ENCODE measurements at regions not wholly inside any gene's neighbourhood (a gene's known extent, or its start where the extent isn't known, plus 50 kb on each side); places are given as distances from the start of the nearest gene placed in this dataset.

DNA sequence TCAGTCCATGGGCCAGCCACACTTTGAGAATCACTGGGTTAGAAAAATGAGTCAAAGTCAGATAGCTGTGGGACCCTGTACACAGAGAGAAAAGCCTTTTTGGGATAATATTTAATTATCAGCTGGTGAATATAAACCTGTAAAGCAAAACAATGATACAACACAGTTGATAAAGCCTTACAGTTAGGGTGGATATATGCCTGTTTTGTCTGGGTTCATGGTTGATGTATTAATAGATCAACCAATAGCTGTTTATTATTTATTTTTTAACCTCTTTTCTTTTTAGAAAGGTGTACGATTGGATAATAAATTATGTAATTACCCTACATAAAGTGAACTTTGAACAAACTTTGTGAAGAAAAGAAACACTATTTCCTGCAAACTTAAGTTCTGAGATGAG lies 145.6 kb downstream of the TDRD15 start:
- TF ChIP-seq TAF1 (IDR thresholded peaks at IDR 0.05; ENCODE audit: borderline replicate concordance, insufficient read depth, low read length) (no peak), POLR2AphosphoS5 (IDR thresholded peaks at IDR 0.05; ENCODE audit: low read depth, low read length) (no peak), FOXP2 (optimal IDR thresholded peaks at IDR 0.05; ENCODE audit: borderline replicate concordance, extremely low read depth, extremely low read length, insufficient read depth) (no peak), SIN3A (IDR thresholded peaks at IDR 0.05; ENCODE audit: borderline replicate concordance, insufficient read depth, low read length) (no peak)
- TF ChIP-seq, protein P1, sequence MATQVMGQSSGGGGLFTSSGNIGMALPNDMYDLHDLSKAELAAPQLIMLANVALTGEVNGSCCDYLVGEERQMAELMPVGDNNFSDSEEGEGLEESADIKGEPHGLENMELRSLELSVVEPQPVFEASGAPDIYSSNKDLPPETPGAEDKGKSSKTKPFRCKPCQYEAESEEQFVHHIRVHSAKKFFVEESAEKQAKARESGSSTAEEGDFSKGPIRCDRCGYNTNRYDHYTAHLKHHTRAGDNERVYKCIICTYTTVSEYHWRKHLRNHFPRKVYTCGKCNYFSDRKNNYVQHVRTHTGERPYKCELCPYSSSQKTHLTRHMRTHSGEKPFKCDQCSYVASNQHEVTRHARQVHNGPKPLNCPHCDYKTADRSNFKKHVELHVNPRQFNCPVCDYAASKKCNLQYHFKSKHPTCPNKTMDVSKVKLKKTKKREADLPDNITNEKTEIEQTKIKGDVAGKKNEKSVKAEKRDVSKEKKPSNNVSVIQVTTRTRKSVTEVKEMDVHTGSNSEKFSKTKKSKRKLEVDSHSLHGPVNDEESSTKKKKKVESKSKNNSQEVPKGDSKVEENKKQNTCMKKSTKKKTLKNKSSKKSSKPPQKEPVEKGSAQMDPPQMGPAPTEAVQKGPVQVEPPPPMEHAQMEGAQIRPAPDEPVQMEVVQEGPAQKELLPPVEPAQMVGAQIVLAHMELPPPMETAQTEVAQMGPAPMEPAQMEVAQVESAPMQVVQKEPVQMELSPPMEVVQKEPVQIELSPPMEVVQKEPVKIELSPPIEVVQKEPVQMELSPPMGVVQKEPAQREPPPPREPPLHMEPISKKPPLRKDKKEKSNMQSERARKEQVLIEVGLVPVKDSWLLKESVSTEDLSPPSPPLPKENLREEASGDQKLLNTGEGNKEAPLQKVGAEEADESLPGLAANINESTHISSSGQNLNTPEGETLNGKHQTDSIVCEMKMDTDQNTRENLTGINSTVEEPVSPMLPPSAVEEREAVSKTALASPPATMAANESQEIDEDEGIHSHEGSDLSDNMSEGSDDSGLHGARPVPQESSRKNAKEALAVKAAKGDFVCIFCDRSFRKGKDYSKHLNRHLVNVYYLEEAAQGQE (IDR thresholded peaks at IDR 0.05; ENCODE audit: insufficient read depth in 1 of 2, low read depth in 2 of 2, low read length in 2 of 2), result no peak

DNA sequence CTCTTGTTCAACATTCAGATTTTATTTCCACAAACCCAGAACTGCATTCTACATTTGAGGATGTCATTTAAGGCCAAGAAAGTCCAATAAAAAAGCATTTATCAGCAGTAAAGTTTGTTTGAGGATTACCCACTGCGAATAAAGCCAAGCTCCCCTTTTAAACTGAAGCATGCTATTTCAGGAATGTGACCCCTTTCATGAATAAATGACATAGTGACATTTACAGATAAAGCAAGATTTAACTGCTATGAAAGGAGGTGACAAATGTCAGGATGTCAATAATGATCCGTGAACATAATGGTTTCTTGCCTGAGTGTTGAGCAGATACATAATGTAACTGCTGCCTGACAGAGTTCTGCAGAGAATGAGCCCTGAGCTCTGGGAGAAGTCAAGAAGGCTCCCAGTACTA lies 146.3 kb downstream of the TDRD15 start:
- TF ChIP-seq, protein P1 (IDR thresholded peaks at IDR 0.05; ENCODE audit: insufficient read depth in 1 of 2, low read depth in 2 of 2, low read length in 2 of 2), result no peak
- TF ChIP-seq FOXP2 (optimal IDR thresholded peaks at IDR 0.05; ENCODE audit: borderline replicate concordance, extremely low read depth, extremely low read length, insufficient read depth), result no peak
- TF ChIP-seq SIN3A (IDR thresholded peaks at IDR 0.05; ENCODE audit: borderline replicate concordance, insufficient read depth, low read length), result no peak
- no peak for TF ChIP-seq TAF1 (IDR thresholded peaks at IDR 0.05; ENCODE audit: borderline replicate concordance, insufficient read depth, low read length)
- no peak for TF ChIP-seq POLR2AphosphoS5 (IDR thresholded peaks at IDR 0.05; ENCODE audit: low read depth, low read length)

DNA sequence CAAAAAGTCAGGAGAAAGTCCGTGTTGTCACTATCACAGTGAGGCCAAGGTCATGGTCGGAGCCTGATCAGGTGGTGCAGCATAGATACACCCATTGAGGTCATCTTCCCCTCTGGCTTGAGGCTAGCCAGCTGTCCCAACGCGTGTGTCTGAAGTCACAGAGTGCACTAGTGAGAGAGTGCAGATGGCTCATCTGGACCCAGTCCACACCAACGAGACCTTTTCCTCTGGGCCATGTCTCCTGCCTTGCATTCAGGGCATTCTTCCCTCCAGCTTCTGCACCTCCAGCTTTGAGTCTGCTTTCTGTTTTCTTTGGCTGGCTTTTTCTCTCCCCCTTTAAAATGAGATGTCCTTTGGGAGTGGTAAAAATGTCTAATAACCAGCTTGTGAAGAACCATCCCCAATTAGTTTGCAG lies 146.9 kb downstream of the TDRD15 start:
- TF ChIP-seq SIN3A (IDR thresholded peaks at IDR 0.05; ENCODE audit: borderline replicate concordance, insufficient read depth, low read length) (no peak), POLR2AphosphoS5 (IDR thresholded peaks at IDR 0.05; ENCODE audit: low read depth, low read length) (no peak), FOXP2 (optimal IDR thresholded peaks at IDR 0.05; ENCODE audit: borderline replicate concordance, extremely low read depth, extremely low read length, insufficient read depth) (no peak), TAF1 (IDR thresholded peaks at IDR 0.05; ENCODE audit: borderline replicate concordance, insufficient read depth, low read length) (no peak)
- TF ChIP-seq, protein P1 (IDR thresholded peaks at IDR 0.05; ENCODE audit: insufficient read depth in 1 of 2, low read depth in 2 of 2, low read length in 2 of 2), result no peak

DNA sequence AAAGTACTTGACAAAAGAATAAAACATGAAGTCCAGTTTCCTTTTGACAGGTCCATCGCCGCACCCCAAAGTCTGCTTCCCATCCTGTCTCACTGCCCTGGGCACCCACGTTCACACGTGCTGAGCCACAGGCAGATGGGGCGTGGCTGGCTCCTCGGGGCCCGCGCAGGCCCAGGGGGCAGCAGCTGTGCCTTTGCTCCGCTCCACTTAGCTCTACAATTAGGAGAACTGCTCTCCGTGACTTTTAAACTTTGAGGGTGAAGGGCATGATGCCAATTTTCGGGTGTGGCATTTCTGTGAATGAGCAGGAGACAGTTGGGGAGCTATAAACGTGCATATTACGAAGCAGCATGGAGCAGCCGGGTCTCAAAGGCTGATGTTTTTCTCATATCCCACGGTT lies 152.4 kb downstream of the TDRD15 start:
- TF ChIP-seq FOXP2 (optimal IDR thresholded peaks at IDR 0.05; ENCODE audit: borderline replicate concordance, extremely low read depth, extremely low read length, insufficient read depth) (no peak), SIN3A (IDR thresholded peaks at IDR 0.05; ENCODE audit: borderline replicate concordance, insufficient read depth, low read length) (no peak), POLR2AphosphoS5 (IDR thresholded peaks at IDR 0.05; ENCODE audit: low read depth, low read length) (no peak), TAF1 (IDR thresholded peaks at IDR 0.05; ENCODE audit: borderline replicate concordance, insufficient read depth, low read length) (no peak)
- TF ChIP-seq, protein P1 (IDR thresholded peaks at IDR 0.05; ENCODE audit: insufficient read depth in 1 of 2, low read depth in 2 of 2, low read length in 2 of 2), result no peak

All from PFSK-1 (cell line).